ENCODE measurements at regions not wholly inside any gene's neighbourhood (a gene's known extent, or its start where the extent isn't known, plus 50 kb on each side); places are given as distances from the start of the nearest gene placed in this dataset.
A peak's percentile ranks its signal among the peaks of the same experiment; 100 is the strongest.
"Not testable (repeated sequence)": the region's sequence is repeated elsewhere in the genome, so short reads cannot be mapped to it uniquely, and the experiment has no call there.

DNA sequence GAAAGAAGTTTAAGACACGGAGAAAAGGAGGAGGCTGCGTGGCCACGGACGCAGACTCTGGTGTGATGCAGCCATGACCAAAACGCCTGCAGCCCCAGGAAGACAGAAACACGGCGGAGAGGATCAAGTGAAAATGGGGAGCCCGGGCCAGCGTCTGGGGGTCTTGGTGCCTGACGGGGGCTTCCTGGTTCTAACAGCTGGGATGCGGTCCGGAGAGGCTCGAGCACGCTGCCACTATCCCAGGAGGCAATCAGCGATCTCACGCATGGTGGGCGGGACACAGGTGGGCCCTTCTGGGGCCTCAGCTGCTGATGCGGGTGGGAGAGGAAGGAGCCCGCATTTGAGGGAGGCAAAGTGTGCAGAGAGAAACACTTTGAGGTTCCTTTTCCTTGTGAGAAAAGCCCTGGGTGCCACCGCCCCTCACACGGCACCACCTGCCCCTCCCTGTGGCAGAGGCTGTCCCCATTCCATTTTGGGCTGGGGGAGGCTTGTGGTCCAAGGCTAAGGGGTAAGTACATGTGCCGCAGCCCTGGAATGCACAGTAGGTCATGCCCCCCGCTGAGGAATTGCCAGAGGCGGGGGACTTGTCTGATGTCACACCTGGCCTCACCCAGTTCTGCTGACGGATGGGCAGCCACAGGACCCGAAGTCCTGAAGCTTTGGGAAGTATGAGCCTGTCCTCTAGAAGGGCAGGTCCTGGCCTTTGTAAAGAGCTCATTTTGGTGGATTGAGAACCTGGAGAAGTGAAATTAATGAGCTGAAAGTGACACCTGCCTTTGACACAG lies 121.7 kb upstream of the ZNF469 start:
- DNase-seq; ATAC-seq; H3K4me1 ChIP-seq (ENCODE audit: control insufficient read depth, insufficient read depth, low read length); H3K27me3 ChIP-seq (ENCODE audit: control insufficient read depth, insufficient read depth); H3K4me3 ChIP-seq (ENCODE audit: low read length); H3K9me3 ChIP-seq (ENCODE audit: control insufficient read depth, low read length); H3K27ac ChIP-seq (ENCODE audit: low read length); intact Hi-C loops (cut with DNase I): not testable (repeated sequence)
- WGBS = 94% methylated on average over 26 of the region's 26 CpGs

DNA sequence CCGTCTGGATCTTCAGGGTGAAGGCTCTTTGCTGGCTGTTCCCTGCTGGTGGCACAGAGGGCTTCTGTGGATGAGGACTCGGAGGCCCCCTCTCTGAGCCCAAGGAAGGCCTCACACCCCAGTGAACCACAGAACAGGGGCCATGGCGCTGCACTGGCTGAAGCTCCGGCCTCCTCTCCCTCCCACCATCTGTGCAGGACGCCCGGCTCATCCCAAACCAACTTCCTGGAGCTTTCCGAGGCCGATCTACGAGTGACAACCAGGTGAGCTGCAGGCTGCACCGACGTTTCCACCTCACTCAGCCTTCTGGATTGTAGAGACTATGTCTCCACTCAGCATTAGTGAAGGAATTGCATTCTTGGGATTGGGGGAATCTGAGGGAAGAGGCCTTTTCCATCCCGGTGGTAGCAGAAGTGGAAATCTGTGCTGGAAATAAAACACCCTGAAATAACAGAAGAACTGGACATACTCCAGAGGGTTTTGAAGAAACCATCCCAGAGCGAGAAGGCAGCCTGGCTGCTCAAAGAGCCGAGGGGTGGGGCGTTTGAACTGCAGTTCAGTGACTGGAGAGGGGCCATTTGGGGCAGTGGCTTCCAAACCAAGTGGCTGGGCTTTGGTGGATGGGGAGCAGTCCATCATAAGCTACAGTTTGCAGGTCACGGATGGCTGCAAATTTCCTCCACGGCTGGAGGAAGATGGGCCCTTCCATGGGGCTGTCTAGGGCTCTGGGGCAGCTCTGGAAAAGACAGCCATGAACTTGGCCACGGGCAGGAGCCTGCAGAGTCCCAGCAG lies 120.7 kb upstream of the ZNF469 start:
- H3K9me3 ChIP-seq (ENCODE audit: control insufficient read depth, low read length); H3K4me3 ChIP-seq (ENCODE audit: low read length); H3K4me1 ChIP-seq (ENCODE audit: control insufficient read depth, insufficient read depth, low read length); ATAC-seq; H3K27ac ChIP-seq (ENCODE audit: low read length); H3K27me3 ChIP-seq (ENCODE audit: control insufficient read depth, insufficient read depth); intact Hi-C loops (cut with DNase I): not testable (repeated sequence)
- WGBS = 67% methylated on average over 18 of the region's 18 CpGs
- peak; percentile 50 to 81 (median 77) for DNase-seq

DNA sequence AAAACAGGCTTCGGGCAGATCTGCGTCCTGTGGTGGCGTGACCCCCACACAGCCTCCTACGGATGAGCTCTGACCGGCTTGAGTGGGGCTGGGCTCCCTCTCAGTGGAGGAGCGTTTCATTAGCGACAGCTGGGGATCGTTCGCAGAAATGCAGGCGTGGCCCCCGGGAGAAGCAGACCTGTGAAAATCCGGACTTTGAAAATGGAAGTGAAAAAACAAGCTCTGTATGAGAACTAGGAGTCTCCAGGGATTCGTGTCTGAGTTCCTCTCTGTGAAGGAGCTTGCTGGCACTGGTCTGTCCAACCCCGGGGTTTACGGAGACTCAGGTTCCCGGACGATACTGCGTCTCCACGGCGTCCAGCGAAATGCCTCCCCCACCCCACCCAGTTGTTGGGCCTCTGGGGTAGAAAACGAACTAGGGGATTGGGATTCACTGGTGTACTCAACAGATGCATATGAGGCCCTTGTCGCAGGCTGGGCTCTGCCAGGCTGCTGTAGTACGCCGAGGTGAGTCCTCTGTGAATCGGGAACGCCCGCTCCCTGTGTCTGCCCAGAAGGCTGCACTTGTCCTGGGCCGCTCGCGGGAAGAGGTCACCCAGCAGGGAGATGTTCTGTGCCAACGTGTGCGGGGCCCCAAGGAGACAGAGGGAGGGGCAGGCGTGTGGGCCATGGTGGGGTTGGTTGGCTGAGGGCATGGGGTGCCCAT lies 119.7 kb upstream of the ZNF469 start:
- H3K4me3 ChIP-seq (ENCODE audit: low read length); H3K27ac ChIP-seq (ENCODE audit: low read length); ATAC-seq; H3K9me3 ChIP-seq (ENCODE audit: control insufficient read depth, low read length); H3K27me3 ChIP-seq (ENCODE audit: control insufficient read depth, insufficient read depth); intact Hi-C loops (cut with DNase I); H3K4me1 ChIP-seq (ENCODE audit: control insufficient read depth, insufficient read depth, low read length): not testable (repeated sequence)
- peak in 1 of 3 donors; percentile 43 for DNase-seq
- WGBS = 63% methylated on average over 34 of the region's 34 CpGs

DNA sequence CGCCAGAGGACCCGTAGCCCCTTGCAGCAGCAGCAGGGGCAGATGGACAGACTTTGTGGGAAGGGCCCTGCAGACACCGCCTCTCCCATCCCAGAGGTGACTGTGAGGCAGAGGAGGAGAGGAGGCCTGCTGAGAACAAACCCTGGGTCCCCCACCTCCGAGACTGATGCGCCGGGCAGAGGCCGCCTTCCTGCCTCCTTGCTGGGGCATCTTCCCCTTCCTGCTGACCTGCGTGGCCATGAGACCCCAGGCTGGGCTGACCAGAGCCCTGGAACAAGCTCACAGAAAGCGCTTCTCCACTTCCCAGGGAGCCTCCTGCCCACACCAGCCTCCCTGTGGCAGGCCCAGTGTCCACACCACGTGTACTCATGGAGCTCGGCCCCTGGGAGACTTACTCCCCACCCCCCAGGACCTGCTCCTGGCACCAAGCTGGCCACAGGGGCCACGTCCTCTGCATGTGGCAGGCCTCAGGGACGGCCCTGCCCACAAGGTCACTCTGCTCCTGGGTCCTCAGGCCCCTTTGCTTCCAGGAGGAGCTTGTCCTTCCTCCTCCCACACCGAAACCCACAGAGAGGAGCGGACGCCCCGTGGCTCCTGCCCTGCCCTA lies 119.0 kb upstream of the ZNF469 start:
- H3K27ac ChIP-seq (ENCODE audit: low read length); DNase-seq; H3K4me1 ChIP-seq (ENCODE audit: control insufficient read depth, insufficient read depth, low read length); H3K27me3 ChIP-seq (ENCODE audit: control insufficient read depth, insufficient read depth); H3K9me3 ChIP-seq (ENCODE audit: control insufficient read depth, low read length); intact Hi-C loops (cut with DNase I); ATAC-seq; H3K4me3 ChIP-seq (ENCODE audit: low read length): not testable (repeated sequence)
- WGBS = 84% methylated on average over 16 of the region's 17 CpGs

DNA sequence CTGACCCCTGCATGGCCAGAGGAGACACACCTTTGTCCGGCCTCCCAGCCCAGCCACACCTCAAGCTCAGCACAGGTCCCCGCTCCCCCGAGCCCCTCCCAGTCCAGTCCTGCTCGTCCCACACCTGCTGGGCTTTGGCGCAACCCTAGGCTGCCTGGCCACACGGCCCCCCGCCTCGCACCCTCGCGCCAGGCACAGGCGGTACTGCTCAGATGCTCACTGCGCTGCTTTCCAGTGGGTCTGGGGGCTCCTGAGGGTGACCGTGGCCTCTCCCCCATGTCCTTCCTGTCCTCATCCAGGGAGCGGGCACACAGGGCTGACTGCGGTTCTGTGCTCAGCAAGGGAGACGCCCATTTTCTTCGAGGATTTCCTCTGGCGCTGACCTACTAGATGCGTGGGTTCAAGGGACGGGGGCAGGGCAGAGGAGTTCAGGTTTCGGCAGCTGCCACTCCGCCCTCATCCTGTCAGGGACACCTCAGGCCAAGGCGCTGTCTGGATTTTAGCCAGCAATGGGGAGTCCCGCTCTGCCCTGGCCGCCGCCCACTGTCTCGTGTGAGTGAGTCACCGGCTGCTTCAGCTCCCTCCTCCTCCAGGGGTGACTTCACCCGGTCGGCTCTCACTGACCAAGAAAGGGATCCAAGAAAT lies 118.0 kb upstream of the ZNF469 start:
- intact Hi-C loops (cut with DNase I) = no loop called here
- H3K9me3 ChIP-seq (ENCODE audit: control insufficient read depth, low read length) = no peaks in the 10 kb centered on the region
- H3K4me1 ChIP-seq (ENCODE audit: control insufficient read depth, insufficient read depth, low read length) = peaks cover 1% of the 10 kb centered on the region
- ATAC-seq = peak; percentile 92 to 94
- no peaks in the 10 kb centered on the region for H3K27me3 ChIP-seq (ENCODE audit: control insufficient read depth, insufficient read depth)
- WGBS = 29% methylated on average over 30 of the region's 30 CpGs
- no peak overlapping the region for H3K27ac ChIP-seq (ENCODE audit: low read length)
- DNase-seq = peak; percentile 97
- H3K4me3 ChIP-seq (ENCODE audit: low read length) = no peak overlapping the region

DNA sequence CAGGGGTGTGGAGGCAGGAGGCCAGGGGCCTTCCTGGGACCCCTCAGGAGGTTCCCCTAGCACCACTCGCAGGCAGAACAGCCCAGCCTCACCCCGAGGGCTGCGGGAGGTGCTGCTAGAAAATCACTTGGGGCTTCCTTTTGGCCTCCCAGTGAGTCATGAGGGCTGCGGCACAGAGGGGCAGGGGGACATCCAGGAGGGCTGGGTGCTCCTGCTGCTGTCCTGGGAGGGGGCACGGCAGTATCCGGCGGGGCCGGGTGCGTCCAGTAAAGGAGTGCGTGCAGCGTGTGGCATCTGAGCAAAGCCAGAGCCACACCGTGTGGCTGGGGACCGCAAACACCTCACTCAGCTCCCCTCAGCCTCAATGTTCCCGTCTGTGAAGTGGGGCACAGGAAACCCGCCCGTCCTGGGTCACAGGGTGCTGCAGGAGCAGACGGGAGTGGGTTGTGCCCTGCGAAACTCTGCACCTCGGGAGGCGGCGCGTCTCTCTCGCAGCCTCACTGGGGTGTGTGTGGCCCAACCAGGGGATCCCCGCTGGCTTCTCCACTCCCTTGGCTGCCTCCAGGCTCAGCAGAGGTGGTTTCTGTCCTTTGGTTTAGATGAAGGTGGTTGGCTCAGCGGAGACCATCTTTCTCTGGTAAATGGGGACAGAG lies 117.3 kb upstream of the ZNF469 start:
- H3K9me3 ChIP-seq (ENCODE audit: control insufficient read depth, low read length); intact Hi-C loops (cut with DNase I); H3K4me3 ChIP-seq (ENCODE audit: low read length); H3K4me1 ChIP-seq (ENCODE audit: control insufficient read depth, insufficient read depth, low read length); H3K27ac ChIP-seq (ENCODE audit: low read length); H3K27me3 ChIP-seq (ENCODE audit: control insufficient read depth, insufficient read depth): not testable (repeated sequence)
- ATAC-seq (peak in 1 of 2 donors; percentile 1), DNase-seq (peak in 1 of 3 donors; percentile 65)
- WGBS = 74% methylated on average over 22 of the region's 25 CpGs

DNA sequence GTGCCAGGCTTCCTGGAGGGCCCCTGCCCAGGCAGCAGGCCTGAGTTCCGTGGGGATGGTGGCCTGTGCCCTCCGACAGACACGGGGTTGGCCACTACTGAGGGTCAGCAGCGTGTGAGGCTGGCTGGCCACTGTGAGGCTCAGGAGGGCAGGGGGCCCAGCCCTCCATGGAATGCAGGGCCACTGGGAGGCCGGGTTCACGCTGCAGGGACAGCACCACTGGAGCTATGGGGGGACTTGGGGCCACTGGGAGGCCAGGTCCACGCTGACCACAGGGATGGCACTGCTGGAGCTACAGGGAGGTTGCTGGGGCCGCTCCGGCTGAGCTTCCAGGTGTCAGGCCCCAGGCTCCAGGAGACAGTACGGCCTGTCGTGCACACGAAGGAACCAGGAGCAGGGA lies 116.7 kb upstream of the ZNF469 start:
- H3K4me3 ChIP-seq (ENCODE audit: low read length); intact Hi-C loops (cut with DNase I); H3K4me1 ChIP-seq (ENCODE audit: control insufficient read depth, insufficient read depth, low read length); H3K9me3 ChIP-seq (ENCODE audit: control insufficient read depth, low read length); H3K27ac ChIP-seq (ENCODE audit: low read length); H3K27me3 ChIP-seq (ENCODE audit: control insufficient read depth, insufficient read depth); DNase-seq; ATAC-seq: not testable (repeated sequence)
- 96% methylated on average over 12 of the region's 12 CpGs for WGBS

DNA sequence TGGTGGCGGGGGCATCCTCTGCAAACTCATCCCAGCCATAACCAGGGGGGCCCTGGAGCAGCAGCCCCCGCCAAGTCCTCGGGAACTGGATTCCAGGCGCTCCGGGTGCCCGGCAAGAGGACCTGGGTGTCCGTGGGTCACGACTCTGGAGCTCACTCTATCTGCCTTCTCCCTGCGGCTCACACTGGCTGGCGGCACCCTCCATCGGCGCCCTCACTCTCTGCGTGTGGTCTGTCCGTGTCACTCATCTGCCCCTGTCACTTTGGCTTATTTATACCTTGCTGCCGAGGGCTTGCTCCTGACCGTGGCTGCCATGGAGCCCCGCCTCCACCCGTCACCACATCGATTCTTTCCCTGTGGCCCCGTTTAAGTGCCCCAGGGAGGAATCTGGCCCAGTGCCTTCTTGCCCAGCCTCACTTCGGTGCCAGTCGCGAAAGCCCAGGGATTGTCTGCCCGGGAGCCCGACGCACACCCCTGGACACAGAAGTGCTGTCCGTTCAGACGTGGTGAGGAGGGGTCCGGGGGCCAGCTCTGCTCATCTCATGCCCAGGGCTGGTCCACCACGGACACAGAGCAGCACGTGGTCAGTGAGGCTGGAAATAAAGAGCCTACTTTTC lies 115.7 kb upstream of the ZNF469 start:
- intact Hi-C loops (cut with DNase I); H3K4me3 ChIP-seq (ENCODE audit: low read length); H3K27ac ChIP-seq (ENCODE audit: low read length); H3K9me3 ChIP-seq (ENCODE audit: control insufficient read depth, low read length); H3K4me1 ChIP-seq (ENCODE audit: control insufficient read depth, insufficient read depth, low read length); H3K27me3 ChIP-seq (ENCODE audit: control insufficient read depth, insufficient read depth): not testable (repeated sequence)
- 63% methylated on average over 31 of the region's 31 CpGs for WGBS
- ATAC-seq (peak in 1 of 2 donors; percentile 6), DNase-seq (peak in 2 of 3 donors; percentile 53 to 65)

DNA sequence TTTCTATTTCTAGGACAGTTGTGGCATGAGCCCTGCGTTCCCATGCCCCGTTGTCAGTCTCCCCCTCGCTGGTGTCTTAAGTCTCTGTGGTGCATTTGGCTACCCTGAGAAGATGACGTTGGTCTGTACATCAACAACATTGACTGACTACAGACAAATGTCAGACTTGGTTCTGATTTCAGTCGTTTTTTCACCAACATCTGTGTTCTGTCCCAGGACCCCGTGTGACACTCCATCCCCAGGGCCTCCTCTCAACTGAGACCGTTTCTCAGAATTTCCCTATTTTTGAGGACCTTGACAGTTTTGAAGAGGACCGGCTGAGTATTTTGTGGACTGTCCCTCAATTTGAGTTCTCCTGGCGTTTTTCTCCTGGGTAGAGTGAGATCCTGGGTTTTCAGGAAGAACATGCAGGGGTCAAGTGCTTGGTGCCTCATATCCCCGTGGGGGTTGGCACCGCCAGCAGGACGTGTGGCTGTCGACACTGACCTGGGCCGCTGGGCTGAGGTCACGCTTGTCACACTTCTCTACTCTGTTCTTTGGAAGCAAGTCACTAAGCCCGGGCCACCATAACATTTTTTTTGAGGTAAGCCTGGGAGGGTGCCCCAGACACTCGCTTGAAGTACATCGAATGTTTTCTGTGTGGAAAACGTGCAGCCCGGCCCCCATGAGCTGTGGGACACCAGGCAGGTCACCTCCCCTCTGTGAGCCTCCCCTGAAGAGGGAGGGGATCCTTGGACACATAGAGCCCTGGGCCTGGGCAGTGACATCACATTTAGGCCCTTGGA lies 114.4 kb upstream of the ZNF469 start:
- 75% methylated on average over 20 of the region's 20 CpGs for WGBS
- H3K9me3 ChIP-seq (ENCODE audit: control insufficient read depth, low read length); DNase-seq; H3K27ac ChIP-seq (ENCODE audit: low read length); ATAC-seq; intact Hi-C loops (cut with DNase I); H3K4me1 ChIP-seq (ENCODE audit: control insufficient read depth, insufficient read depth, low read length); H3K4me3 ChIP-seq (ENCODE audit: low read length); H3K27me3 ChIP-seq (ENCODE audit: control insufficient read depth, insufficient read depth): not testable (repeated sequence)
